Gastroesophageal sphincter (tissue), 3 donors: ENCODE measurements at regions not wholly inside any gene's neighbourhood (a gene's known extent, or its start where the extent isn't known, plus 50 kb on each side); places are given as distances from the start of the nearest gene placed in this dataset.

Experiments used
- EP300 ChIP-seq: sonication (generic); formaldehyde crosslinking; IDR thresholded peaks from one replicate; pipeline ENCODE4 v1.6.1; 2017; ENCODE audit warnings: antibody characterized with exemption, mild to moderate bottlenecking
- POLR2A ChIP-seq, 2 donors: fragments of 450-650 bp; IDR thresholded peaks; one replicate each; pipeline ENCODE4 v1.6.1; 2017; ENCODE audit warnings: antibody characterized with exemption in 2 of 2, mild to moderate bottlenecking in 2 of 2, moderate library complexity in 1 of 2
- POLR2AphosphoS5 ChIP-seq: sonication (generic); formaldehyde crosslinking; IDR thresholded peaks from one replicate; pipeline ENCODE4 v1.6.1; 2017; ENCODE audit warnings: antibody characterized with exemption
- TF ChIP-seq, protein P1 (sequence below), 4 experiments: fragments of 200-600 bp in 2 of 4; fragments of 450-650 bp in 2 of 4; sonication (generic) in 1 of 4; IDR thresholded peaks; one replicate each; pipeline ENCODE4 v1.5.1; 2017 to 2019; ENCODE audit warnings: antibody characterized with exemption in 4 of 4, mild to moderate bottlenecking in 2 of 4, moderate library complexity in 2 of 4

DNA sequence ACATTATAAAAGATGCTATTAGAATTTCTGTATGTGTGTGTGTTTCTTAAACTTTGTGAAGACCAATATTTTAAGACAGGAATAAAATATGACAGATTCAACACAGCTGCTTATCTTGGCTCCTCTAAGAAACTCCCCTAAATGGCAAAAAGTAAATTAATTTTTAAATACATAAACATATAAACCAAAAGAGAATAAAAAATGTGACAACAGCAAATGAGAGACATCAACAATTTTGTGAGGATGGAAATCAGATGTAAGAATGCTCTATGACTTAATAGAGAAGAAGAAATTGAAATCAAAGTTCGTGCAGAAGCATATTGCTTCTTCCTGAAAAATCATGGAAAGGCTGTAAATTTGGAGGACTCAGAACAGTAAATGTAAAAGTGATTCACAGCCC lies 1083.8 kb downstream of the FLRT2 start:
- TF ChIP-seq EP300 (no peak), POLR2A (IDR thresholded peaks at IDR 0.05) (no peak), POLR2AphosphoS5 (no peak)
- TF ChIP-seq, protein P1, sequence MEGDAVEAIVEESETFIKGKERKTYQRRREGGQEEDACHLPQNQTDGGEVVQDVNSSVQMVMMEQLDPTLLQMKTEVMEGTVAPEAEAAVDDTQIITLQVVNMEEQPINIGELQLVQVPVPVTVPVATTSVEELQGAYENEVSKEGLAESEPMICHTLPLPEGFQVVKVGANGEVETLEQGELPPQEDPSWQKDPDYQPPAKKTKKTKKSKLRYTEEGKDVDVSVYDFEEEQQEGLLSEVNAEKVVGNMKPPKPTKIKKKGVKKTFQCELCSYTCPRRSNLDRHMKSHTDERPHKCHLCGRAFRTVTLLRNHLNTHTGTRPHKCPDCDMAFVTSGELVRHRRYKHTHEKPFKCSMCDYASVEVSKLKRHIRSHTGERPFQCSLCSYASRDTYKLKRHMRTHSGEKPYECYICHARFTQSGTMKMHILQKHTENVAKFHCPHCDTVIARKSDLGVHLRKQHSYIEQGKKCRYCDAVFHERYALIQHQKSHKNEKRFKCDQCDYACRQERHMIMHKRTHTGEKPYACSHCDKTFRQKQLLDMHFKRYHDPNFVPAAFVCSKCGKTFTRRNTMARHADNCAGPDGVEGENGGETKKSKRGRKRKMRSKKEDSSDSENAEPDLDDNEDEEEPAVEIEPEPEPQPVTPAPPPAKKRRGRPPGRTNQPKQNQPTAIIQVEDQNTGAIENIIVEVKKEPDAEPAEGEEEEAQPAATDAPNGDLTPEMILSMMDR (IDR thresholded peaks at IDR 0.05): no peak
